GM06990 (cell line): ENCODE measurements at regions not wholly inside any gene's neighbourhood (a gene's known extent, or its start where the extent isn't known, plus 50 kb on each side); places are given as distances from the start of the nearest gene placed in this dataset.

Experiments used
- DNase-seq: peaks from one replicate; pipeline ENCODE4 v3.0.0-alpha.2; 2011; ENCODE audit not compliant: insufficient read length; ENCODE audit errors: extremely low read depth
- H3K27me3 ChIP-seq: replicated peaks from 2 replicates; pipeline ENCODE4 v1.6.0; 2011; ENCODE audit warnings: low read length; ENCODE audit not compliant: control insufficient read depth, insufficient read depth
- H3K36me3 ChIP-seq: 2 replicates; pipeline ENCODE4 v1.5.1; 2011; ENCODE audit warnings: low read length; ENCODE audit not compliant: control insufficient read depth, insufficient read depth
- H3K4me3 ChIP-seq: replicated peaks from 2 replicates; pipeline ENCODE4 v1.5.1; 2011; ENCODE audit warnings: low read depth, mild to moderate bottlenecking, control low read depth, low read length
- TF ChIP-seq, protein P1 (sequence below): IDR thresholded peaks from 2 replicates; pipeline ENCODE4 v1.5.1; 2011; ENCODE audit warnings: low read length, control low read depth, mild to moderate bottlenecking, inconsistent platforms; ENCODE audit not compliant: insufficient read depth, poor library complexity, severe bottlenecking

DNA sequence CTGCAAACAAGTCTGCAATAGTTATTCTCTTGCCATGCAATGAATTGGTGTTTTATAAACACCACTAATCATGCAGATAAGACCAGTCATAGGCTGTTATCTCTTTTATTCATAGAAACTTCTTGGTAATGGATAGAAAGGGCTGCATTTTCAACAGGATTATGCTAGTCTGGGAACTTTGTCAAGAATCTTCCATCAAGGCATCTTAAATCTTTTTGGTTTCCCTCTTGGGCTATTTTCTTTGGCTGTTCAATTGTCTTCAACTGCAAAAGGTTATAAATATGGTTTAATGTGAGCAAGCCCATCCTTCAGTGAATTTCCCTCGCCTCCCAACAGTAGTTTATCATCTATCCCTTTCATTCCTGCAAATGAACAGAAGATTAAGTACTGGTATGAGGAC is 59.0 kb upstream of the MINAR1 start:
- Histone ChIP-seq H3K27me3 (no peaks in the 10 kb centered on the region), H3K4me3 (no peak overlapping the region), H3K36me3 (no peaks in the 10 kb centered on the region)
- DNase-seq, result no peak
- TF ChIP-seq, protein P1, sequence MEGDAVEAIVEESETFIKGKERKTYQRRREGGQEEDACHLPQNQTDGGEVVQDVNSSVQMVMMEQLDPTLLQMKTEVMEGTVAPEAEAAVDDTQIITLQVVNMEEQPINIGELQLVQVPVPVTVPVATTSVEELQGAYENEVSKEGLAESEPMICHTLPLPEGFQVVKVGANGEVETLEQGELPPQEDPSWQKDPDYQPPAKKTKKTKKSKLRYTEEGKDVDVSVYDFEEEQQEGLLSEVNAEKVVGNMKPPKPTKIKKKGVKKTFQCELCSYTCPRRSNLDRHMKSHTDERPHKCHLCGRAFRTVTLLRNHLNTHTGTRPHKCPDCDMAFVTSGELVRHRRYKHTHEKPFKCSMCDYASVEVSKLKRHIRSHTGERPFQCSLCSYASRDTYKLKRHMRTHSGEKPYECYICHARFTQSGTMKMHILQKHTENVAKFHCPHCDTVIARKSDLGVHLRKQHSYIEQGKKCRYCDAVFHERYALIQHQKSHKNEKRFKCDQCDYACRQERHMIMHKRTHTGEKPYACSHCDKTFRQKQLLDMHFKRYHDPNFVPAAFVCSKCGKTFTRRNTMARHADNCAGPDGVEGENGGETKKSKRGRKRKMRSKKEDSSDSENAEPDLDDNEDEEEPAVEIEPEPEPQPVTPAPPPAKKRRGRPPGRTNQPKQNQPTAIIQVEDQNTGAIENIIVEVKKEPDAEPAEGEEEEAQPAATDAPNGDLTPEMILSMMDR, result no peak

DNA sequence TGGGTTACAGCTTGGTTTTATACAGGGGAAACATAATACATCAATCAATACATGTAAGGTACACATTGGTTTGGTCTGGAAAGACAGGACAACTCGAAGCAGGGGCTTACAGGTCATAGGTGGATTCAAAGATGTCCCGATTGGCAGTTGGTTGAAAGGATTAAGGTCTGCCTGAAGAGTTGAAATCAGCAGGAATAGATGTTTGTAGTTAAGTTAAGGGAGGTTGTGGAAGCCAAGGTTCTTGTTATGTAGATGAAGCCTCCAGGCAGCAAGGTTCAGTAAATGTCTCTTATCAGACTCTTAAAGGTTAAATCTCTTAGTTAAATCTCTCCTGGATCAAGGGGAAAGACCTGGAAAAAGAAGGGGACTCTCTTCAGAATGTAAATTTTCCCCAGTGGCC is 58.4 kb upstream of the MINAR1 start:
- TF ChIP-seq, protein P1, result no peak
- H3K36me3 ChIP-seq, result no peaks in the 10 kb centered on the region
- no peak overlapping the region for H3K4me3 ChIP-seq
- no peaks in the 10 kb centered on the region for H3K27me3 ChIP-seq
- DNase-seq, result no peak

DNA sequence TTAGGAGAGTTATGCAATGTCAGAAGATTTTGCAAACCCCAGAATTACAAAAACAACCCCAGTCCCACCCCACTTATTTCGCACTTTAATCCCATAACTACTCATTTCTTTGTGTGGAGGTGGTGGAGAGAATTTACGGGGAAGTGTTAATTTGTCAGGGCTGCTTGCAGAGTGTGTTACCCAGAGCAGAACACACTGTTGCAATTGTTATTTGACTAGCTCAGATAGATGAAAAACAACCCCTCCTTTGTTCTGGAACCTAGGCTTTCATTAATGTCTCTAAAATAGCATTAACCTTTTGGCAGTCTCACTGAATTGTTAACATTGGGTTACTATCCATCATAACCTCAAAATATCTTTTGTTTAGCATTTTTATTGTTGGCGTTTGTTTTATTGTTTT is 55.8 kb upstream of the MINAR1 start:
- Histone ChIP-seq H3K4me3 (no peak overlapping the region), H3K27me3 (no peaks in the 10 kb centered on the region), H3K36me3 (no peaks in the 10 kb centered on the region)
- no peak for DNase-seq
- TF ChIP-seq, protein P1, result no peak

DNA sequence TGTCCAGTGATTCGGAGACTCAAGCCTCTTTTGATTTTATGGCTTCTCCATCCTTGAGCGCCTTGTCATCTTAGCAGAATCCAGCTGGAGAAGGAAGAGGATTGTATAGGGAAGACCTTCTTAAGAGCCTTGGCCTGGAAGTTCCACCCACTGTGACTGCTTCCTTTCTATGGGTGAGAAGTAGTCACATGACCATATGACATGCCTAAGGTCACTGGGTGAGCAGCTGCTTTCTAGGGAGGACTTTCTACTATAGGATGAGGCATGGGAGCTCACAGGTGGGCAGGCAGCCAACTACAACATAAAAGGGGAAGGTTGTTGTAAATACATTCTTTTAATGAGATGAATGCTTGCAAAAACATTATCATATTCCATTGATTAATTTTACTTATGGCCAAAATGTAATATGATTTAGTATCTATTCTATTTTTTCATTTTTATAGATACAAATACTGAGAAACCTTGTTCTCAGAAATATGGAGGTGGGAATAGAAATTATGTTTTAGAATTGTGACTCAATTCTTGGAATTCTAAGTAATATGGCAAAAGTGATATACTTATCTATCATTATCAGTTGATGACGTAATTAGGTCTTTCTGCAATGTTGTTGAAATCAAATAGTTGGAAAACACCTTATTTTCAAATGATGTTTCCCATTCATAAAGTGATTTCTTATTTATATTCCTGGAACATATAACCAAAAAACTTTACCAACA is 53.6 kb upstream of the MINAR1 start:
- H3K4me3 ChIP-seq, result no peak overlapping the region
- TF ChIP-seq, protein P1, result no peak
- DNase-seq, result no peak

DNA sequence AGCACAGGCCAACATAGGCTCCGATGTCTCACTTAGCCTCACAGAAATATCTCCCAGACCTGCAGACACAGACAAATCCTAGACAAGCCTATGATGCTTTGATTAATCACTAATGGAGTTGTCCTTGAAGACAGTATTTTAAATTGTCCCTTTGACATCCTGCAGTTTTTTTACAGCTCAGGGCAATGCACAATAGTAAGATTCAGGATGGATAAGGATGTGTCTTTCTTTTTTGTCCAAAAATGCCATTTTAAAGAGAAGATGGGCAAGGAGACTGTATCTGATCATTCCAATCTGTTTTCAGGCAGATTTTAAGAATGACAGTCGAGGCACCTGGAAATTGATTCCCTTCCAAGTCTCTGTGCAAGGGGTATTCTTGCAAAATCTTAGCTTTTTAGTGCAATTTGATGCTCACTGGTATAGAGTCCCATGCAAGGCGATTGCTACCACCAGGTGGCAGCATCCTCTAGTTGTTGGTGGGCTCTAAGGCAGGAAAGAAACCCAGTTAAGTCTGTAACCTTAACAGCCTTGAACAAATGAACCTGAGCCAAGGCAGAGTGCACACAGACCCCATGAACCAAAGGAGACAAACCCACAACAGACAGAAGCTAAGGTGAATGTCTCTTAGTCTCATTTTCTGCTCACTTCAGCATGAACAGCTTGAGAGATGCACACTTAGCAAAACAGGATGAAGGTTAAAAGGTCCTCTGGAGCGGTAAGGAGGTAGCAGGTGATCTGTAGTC is 51.2 kb upstream of the MINAR1 start:
- DNase-seq, result peak; percentile 21

More for the DNA sequence above, 53.6 kb upstream of the MINAR1 start:
- no peaks in the 10 kb centered on the region for H3K36me3 ChIP-seq
- no peaks in the 10 kb centered on the region for H3K27me3 ChIP-seq

More for the DNA sequence above, 51.2 kb upstream of the MINAR1 start:
- Histone ChIP-seq H3K36me3 (no peaks in the 10 kb centered on the region; the same call in 1 of the 2 replicates), H3K4me3 (no peak overlapping the region), H3K27me3 (no peaks in the 10 kb centered on the region)
- TF ChIP-seq, protein P1, result peak; percentile 92
